Activated naive CD4-positive, alpha-beta T cell treated with anti-CD3 and anti-CD28 coated beads, Interleukin-2, amount 50 U/mL, for 24 hours (primary cell): ENCODE measurements at regions not wholly inside any gene's neighbourhood (a gene's known extent, or its start where the extent isn't known, plus 50 kb on each side); places are given as distances from the start of the nearest gene placed in this dataset.

ENCODE experiments used
- H3K27ac Mint-ChIP-seq: one replicate; pipeline ENCODE4 v1.8.0; 2021; ENCODE audit warnings: mild to moderate bottlenecking, mixed read lengths
- H3K27me3 Mint-ChIP-seq: one replicate; pipeline ENCODE4 v1.8.0; 2021; ENCODE audit warnings: mixed read lengths
- H3K36me3 Mint-ChIP-seq: one replicate; pipeline ENCODE4 v1.8.0; 2021; ENCODE audit warnings: mixed read lengths
- H3K4me1 Mint-ChIP-seq: one replicate; pipeline ENCODE4 v1.8.0; 2021; ENCODE audit warnings: mixed read lengths
- H3K4me3 Mint-ChIP-seq: one replicate; pipeline ENCODE4 v1.8.0; 2021; ENCODE audit warnings: mild to moderate bottlenecking, mixed read lengths
- H3K9me3 Mint-ChIP-seq: one replicate; pipeline ENCODE4 v1.8.0; 2021; ENCODE audit warnings: mixed read lengths

DNA sequence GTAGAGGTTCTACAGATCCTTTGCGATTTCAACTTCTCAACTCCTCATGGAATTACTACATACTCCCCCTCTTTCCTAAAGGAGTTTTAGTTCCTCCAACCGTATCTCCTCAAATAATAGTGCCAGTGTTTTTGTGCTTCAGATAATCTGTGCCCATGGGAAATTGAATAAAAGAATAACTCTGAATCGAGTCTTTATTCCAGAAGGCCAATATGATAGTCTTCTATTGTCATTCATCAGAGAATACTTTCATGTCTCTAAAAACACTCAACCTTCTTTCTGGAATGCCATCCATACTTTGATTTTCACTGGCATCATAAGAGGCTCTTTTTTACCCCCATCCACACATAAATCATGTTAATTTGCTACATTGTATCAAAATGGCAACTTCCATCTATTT lies 911.3 kb upstream of the USP15 start:
- Mint-ChIP-seq H3K4me1 (no peaks in the 10 kb centered on the region), H3K27ac (no peak overlapping the region), H3K27me3 (no peaks in the 10 kb centered on the region), H3K4me3 (no peak overlapping the region), H3K9me3 (no peaks in the 10 kb centered on the region), H3K36me3 (no peaks in the 10 kb centered on the region)

DNA sequence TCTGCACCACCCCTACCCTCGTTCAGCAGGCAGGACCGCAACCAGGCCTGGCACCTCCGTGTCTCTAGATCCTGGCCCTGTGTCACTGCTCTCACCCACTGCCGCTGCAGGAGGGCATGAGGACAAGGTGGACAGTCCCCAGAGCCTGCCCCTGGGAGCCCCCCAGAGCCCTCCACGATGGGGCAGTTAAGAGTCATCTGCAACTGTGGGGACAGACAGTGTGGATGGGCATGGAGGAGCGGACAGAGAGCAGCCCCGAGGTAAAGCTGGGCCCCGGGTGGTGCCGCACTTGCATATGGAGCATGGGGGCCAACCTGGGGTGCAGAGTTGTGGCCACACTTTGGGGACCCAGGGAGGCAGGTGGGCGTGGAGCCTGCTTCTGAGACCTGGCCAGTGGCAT lies 905.1 kb upstream of the USP15 start:
- no peaks in the 10 kb centered on the region for H3K4me1 Mint-ChIP-seq
- H3K36me3 Mint-ChIP-seq = no peaks in the 10 kb centered on the region
- no peaks in the 10 kb centered on the region for H3K27me3 Mint-ChIP-seq
- no peak overlapping the region for H3K4me3 Mint-ChIP-seq
- H3K27ac Mint-ChIP-seq = no peak overlapping the region
- H3K9me3 Mint-ChIP-seq = no peaks in the 10 kb centered on the region

- Mint-ChIP-seq H3K27ac (no peak overlapping the region), H3K27me3 (no peaks in the 10 kb centered on the region), H3K4me1 (no peaks in the 10 kb centered on the region), H3K9me3 (no peaks in the 10 kb centered on the region), H3K4me3 (no peak overlapping the region), H3K36me3 (no peaks in the 10 kb centered on the region)
Observed at GRCh38 chr12:61356485-61356884, 903.7 kb upstream of the USP15 start.

GRCh38 chr12:61357496-61357895 lies 902.7 kb upstream of the USP15 start:
- Mint-ChIP-seq H3K4me3 (no peak overlapping the region), H3K27me3 (no peaks in the 10 kb centered on the region), H3K36me3 (no peaks in the 10 kb centered on the region), H3K9me3 (no peaks in the 10 kb centered on the region), H3K27ac (no peak overlapping the region), H3K4me1 (no peaks in the 10 kb centered on the region)

DNA sequence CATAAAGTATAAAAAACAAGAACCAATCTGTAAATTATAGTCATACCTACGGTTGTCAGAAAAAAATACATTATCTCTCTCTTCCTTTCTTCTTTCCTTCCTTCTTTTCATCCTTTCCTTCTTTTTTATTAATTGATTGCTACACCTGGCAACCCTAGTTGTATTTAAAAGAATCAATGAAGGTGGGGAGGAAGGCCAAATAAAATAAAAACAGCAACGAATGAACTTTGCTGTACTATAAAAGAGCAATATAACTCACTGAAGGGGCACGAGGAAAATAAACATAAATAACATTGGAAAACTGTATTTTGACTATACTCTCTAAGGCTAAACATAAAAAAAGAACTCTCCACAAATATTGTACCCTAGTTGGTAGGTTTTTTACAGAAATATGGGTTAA lies 898.2 kb upstream of the USP15 start:
- Mint-ChIP-seq H3K27ac (no peak overlapping the region), H3K4me1 (no peaks in the 10 kb centered on the region), H3K36me3 (no peaks in the 10 kb centered on the region), H3K27me3 (no peaks in the 10 kb centered on the region), H3K4me3 (no peak overlapping the region), H3K9me3 (no peaks in the 10 kb centered on the region)

GRCh38 chr12:61365001-61365400 lies 895.2 kb upstream of the USP15 start:
- no peak overlapping the region for H3K27ac Mint-ChIP-seq
- H3K4me3 Mint-ChIP-seq = no peak overlapping the region
- no peaks in the 10 kb centered on the region for H3K9me3 Mint-ChIP-seq
- H3K36me3 Mint-ChIP-seq = no peaks in the 10 kb centered on the region
- H3K27me3 Mint-ChIP-seq = no peaks in the 10 kb centered on the region
- H3K4me1 Mint-ChIP-seq = no peaks in the 10 kb centered on the region

GRCh38 chr12:61367281-61367785 lies 892.9 kb upstream of the USP15 start:
- Mint-ChIP-seq H3K4me3 (no peak overlapping the region), H3K36me3 (no peaks in the 10 kb centered on the region), H3K27ac (no peak overlapping the region), H3K9me3 (no peaks in the 10 kb centered on the region), H3K4me1 (no peaks in the 10 kb centered on the region), H3K27me3 (no peaks in the 10 kb centered on the region)

GRCh38 chr12:61369241-61369910 lies 890.8 kb upstream of the USP15 start:
- Mint-ChIP-seq H3K36me3 (no peaks in the 10 kb centered on the region), H3K9me3 (no peaks in the 10 kb centered on the region), H3K27me3 (no peaks in the 10 kb centered on the region), H3K4me3 (no peak overlapping the region), H3K4me1 (no peaks in the 10 kb centered on the region), H3K27ac (no peak overlapping the region)

GRCh38 chr12:61384511-61384910 lies 875.7 kb upstream of the USP15 start:
- no peak overlapping the region for H3K27ac Mint-ChIP-seq
- H3K27me3 Mint-ChIP-seq = no peaks in the 10 kb centered on the region
- H3K9me3 Mint-ChIP-seq = peaks cover 12% of the 10 kb centered on the region
- H3K4me3 Mint-ChIP-seq = no peak overlapping the region
- H3K4me1 Mint-ChIP-seq = no peaks in the 10 kb centered on the region
- H3K36me3 Mint-ChIP-seq = no peaks in the 10 kb centered on the region

DNA sequence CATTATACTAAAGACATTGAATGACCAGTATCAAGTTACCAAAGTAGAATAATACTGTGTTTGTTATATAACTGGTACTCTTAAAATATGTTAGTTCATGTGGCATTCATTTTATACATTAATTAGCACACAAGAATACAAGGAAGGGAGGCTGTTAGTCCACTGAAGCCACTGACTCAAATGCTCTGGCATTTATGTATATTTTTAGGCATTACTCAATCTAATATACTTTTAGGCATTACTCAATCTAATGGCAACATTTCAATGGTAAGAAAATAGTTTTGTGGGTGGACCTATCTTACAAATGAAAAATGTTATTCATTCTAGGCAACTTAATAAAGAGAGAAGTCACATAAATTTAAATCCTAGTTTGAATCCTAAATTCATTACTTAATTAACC lies 874.4 kb upstream of the USP15 start:
- Mint-ChIP-seq H3K27me3 (no peaks in the 10 kb centered on the region), H3K4me3 (no peak overlapping the region), H3K9me3 (peaks cover 12% of the 10 kb centered on the region), H3K4me1 (no peaks in the 10 kb centered on the region), H3K36me3 (no peaks in the 10 kb centered on the region), H3K27ac (no peak overlapping the region)

GRCh38 chr12:61397668-61398067 lies 862.5 kb upstream of the USP15 start:
- H3K27ac Mint-ChIP-seq = no peak overlapping the region
- H3K4me3 Mint-ChIP-seq = no peak overlapping the region
- no peaks in the 10 kb centered on the region for H3K36me3 Mint-ChIP-seq
- no peaks in the 10 kb centered on the region for H3K27me3 Mint-ChIP-seq
- no peaks in the 10 kb centered on the region for H3K4me1 Mint-ChIP-seq
- H3K9me3 Mint-ChIP-seq = peaks cover 8% of the 10 kb centered on the region

DNA sequence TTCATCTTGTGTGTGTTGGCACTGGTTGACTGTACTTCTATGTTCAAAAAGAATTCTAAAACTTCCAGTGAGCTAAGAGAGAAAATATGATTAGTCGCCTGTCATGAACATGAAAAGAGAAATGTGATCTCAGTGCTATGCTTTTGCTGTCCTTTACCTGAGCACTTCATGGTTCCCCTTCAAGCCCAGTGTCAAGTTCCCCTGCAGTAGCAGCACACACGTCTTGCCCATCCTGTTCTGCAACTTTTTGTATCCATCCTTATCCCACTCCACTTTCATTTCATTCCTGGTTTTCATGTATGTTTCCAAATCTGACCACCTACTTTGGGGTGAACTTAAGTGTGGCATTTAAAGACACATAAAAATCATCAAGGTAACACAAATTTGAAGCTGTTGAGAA lies 848.0 kb upstream of the USP15 start:
- no peak overlapping the region for H3K4me3 Mint-ChIP-seq
- H3K27me3 Mint-ChIP-seq = no peaks in the 10 kb centered on the region
- no peaks in the 10 kb centered on the region for H3K4me1 Mint-ChIP-seq
- no peak overlapping the region for H3K27ac Mint-ChIP-seq
- H3K36me3 Mint-ChIP-seq = no peaks in the 10 kb centered on the region
- H3K9me3 Mint-ChIP-seq = no peaks in the 10 kb centered on the region

- H3K36me3 Mint-ChIP-seq = no peaks in the 10 kb centered on the region
- no peaks in the 10 kb centered on the region for H3K4me1 Mint-ChIP-seq
- H3K9me3 Mint-ChIP-seq = no peaks in the 10 kb centered on the region
- no peaks in the 10 kb centered on the region for H3K27me3 Mint-ChIP-seq
- H3K27ac Mint-ChIP-seq = no peak overlapping the region
- H3K4me3 Mint-ChIP-seq = no peak overlapping the region
Observed at GRCh38 chr12:61414470-61414869, 845.7 kb upstream of the USP15 start.

- Mint-ChIP-seq H3K4me1 (no peaks in the 10 kb centered on the region), H3K4me3 (no peak overlapping the region), H3K36me3 (no peaks in the 10 kb centered on the region), H3K27me3 (no peaks in the 10 kb centered on the region), H3K27ac (no peak overlapping the region), H3K9me3 (peaks cover 11% of the 10 kb centered on the region)
Observed at GRCh38 chr12:61422786-61423185, 837.4 kb upstream of the USP15 start.

DNA sequence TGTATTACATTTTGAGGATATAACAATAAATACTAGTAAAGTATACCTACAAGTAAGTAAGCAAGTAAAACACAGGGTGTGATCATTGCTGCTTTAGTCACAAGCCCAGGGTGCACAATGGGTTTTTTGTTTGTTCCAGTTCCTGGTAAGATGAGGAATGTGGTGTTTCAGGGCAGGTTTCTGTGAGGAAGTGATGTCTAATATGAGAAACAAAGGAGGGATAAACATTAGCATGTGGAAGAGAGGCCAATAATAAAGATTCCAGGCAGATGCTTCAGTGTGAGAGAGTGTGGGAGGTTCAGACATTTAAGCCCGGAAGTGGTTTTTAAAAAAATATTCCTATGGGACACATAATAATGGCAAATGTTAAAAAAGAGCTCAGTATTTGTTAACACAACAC lies 808.1 kb upstream of the USP15 start:
- Mint-ChIP-seq H3K9me3 (no peaks in the 10 kb centered on the region), H3K27me3 (no peaks in the 10 kb centered on the region), H3K4me3 (no peak overlapping the region), H3K27ac (no peak overlapping the region), H3K36me3 (no peaks in the 10 kb centered on the region), H3K4me1 (no peaks in the 10 kb centered on the region)

- no peaks in the 10 kb centered on the region for H3K36me3 Mint-ChIP-seq
- no peaks in the 10 kb centered on the region for H3K9me3 Mint-ChIP-seq
- no peaks in the 10 kb centered on the region for H3K4me1 Mint-ChIP-seq
- no peak overlapping the region for H3K4me3 Mint-ChIP-seq
- no peak overlapping the region for H3K27ac Mint-ChIP-seq
- no peaks in the 10 kb centered on the region for H3K27me3 Mint-ChIP-seq
Observed at GRCh38 chr12:61487728-61488127, 772.5 kb upstream of the USP15 start.
